SK-N-SH (cell line): ENCODE measurements at regions not wholly inside any gene's neighbourhood (a gene's known extent, or its start where the extent isn't known, plus 50 kb on each side); places are given as distances from the start of the nearest gene placed in this dataset.

Source experiments
- CHD2 ChIP-seq: fragments of 150-350 bp; IDR thresholded peaks from 2 replicates; pipeline ENCODE4 v1.6.1; 2018; ENCODE audit warnings: low read length; ENCODE audit not compliant: partially characterized antibody
- GABPA ChIP-seq: IDR thresholded peaks from 2 replicates; pipeline ENCODE4 v1.4.0; 2012; ENCODE audit warnings: low read depth, mild to moderate bottlenecking
- JUND ChIP-seq: IDR thresholded peaks from 2 replicates; pipeline ENCODE4 v1.4.0; 2012
- MXI1 ChIP-seq: IDR thresholded peaks from 2 replicates; pipeline ENCODE4 v1.6.1; 2012; ENCODE audit warnings: mild to moderate bottlenecking, low read depth, low read length, improper control_type of control experiment
- POLR2AphosphoS5 ChIP-seq: IDR thresholded peaks from 2 replicates; pipeline ENCODE4 v1.6.1; 2012; ENCODE audit warnings: low read depth, low read length
- SIN3A ChIP-seq: IDR thresholded peaks from 2 replicates; pipeline ENCODE4 v1.6.1; 2012; ENCODE audit warnings: low read depth, mild to moderate bottlenecking, low read length, moderate library complexity, borderline replicate concordance
- TF ChIP-seq, protein P1 (sequence below): fragments of 200-600 bp; sonication (generic); IDR thresholded peaks from 2 replicates; pipeline ENCODE4 v1.6.1; 2017; ENCODE audit warnings: antibody characterized with exemption, mild to moderate bottlenecking, moderate library complexity
- TF ChIP-seq, protein P2 (sequence below): IDR thresholded peaks from 2 replicates; pipeline ENCODE4 v1.6.1; 2012; ENCODE audit warnings: mild to moderate bottlenecking, low read depth, low read length, moderate library complexity
- TF ChIP-seq, protein P3 (sequence below): fragments of 150-350 bp; IDR thresholded peaks from 2 replicates; pipeline ENCODE4 v1.6.1; 2017; ENCODE audit warnings: antibody characterized with exemption, low read length, low read depth, borderline replicate concordance

DNA sequence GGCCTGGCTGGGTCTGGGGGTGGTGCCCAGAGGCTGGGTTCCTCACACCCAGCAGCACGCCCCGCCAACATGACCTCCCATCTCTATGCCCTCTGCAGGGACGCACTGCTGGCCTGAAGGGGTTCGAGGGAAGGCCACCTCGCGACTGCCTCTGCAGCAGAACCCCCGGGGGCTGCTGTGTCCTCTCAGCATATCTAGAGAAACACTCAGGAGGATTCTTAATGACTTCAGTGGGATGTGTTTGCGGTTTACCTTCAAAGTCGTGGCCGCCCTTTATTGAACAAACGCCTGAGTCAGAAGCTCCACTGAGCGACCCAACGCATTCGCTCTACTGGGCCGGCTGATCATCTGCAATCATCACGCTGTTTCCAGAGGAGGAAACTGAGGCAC, 54.8 kb upstream of the GATA5 start:
- TF ChIP-seq, protein P1, sequence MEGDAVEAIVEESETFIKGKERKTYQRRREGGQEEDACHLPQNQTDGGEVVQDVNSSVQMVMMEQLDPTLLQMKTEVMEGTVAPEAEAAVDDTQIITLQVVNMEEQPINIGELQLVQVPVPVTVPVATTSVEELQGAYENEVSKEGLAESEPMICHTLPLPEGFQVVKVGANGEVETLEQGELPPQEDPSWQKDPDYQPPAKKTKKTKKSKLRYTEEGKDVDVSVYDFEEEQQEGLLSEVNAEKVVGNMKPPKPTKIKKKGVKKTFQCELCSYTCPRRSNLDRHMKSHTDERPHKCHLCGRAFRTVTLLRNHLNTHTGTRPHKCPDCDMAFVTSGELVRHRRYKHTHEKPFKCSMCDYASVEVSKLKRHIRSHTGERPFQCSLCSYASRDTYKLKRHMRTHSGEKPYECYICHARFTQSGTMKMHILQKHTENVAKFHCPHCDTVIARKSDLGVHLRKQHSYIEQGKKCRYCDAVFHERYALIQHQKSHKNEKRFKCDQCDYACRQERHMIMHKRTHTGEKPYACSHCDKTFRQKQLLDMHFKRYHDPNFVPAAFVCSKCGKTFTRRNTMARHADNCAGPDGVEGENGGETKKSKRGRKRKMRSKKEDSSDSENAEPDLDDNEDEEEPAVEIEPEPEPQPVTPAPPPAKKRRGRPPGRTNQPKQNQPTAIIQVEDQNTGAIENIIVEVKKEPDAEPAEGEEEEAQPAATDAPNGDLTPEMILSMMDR = no peak
- no peak for TF ChIP-seq JUND
- TF ChIP-seq GABPA = no peak
- TF ChIP-seq CHD2 = no peak
- TF ChIP-seq, protein P2, sequence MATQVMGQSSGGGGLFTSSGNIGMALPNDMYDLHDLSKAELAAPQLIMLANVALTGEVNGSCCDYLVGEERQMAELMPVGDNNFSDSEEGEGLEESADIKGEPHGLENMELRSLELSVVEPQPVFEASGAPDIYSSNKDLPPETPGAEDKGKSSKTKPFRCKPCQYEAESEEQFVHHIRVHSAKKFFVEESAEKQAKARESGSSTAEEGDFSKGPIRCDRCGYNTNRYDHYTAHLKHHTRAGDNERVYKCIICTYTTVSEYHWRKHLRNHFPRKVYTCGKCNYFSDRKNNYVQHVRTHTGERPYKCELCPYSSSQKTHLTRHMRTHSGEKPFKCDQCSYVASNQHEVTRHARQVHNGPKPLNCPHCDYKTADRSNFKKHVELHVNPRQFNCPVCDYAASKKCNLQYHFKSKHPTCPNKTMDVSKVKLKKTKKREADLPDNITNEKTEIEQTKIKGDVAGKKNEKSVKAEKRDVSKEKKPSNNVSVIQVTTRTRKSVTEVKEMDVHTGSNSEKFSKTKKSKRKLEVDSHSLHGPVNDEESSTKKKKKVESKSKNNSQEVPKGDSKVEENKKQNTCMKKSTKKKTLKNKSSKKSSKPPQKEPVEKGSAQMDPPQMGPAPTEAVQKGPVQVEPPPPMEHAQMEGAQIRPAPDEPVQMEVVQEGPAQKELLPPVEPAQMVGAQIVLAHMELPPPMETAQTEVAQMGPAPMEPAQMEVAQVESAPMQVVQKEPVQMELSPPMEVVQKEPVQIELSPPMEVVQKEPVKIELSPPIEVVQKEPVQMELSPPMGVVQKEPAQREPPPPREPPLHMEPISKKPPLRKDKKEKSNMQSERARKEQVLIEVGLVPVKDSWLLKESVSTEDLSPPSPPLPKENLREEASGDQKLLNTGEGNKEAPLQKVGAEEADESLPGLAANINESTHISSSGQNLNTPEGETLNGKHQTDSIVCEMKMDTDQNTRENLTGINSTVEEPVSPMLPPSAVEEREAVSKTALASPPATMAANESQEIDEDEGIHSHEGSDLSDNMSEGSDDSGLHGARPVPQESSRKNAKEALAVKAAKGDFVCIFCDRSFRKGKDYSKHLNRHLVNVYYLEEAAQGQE = no peak
- TF ChIP-seq POLR2AphosphoS5 = no peak
- TF ChIP-seq, protein P3, sequence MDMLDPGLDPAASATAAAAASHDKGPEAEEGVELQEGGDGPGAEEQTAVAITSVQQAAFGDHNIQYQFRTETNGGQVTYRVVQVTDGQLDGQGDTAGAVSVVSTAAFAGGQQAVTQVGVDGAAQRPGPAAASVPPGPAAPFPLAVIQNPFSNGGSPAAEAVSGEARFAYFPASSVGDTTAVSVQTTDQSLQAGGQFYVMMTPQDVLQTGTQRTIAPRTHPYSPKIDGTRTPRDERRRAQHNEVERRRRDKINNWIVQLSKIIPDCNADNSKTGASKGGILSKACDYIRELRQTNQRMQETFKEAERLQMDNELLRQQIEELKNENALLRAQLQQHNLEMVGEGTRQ = no peak
- TF ChIP-seq MXI1 = no peak
- no peak for TF ChIP-seq SIN3A
